GM19328 (cell line): ENCODE measurements at regions not wholly inside any gene's neighbourhood (a gene's known extent, or its start where the extent isn't known, plus 50 kb on each side); places are given as distances from the start of the nearest gene placed in this dataset.
"Not testable (repeated sequence)": the region's sequence is repeated elsewhere in the genome, so short reads cannot be mapped to it uniquely, and the experiment has no call there.

Source experiments
- ATAC-seq: cut with Tn5 transposase; IDR thresholded peaks from one replicate; pipeline ENCODE4 v1.9.1; 2021; ENCODE audit warnings: mild to moderate bottlenecking, moderate library complexity; ENCODE audit not compliant: unreplicated experiment

GRCh38 chr2:5629510-5629909 lies 62.7 kb upstream of the SOX11 start:
- ATAC-seq = not testable (repeated sequence)

- not testable (repeated sequence) for ATAC-seq
Observed at GRCh38 chr2:5637051-5637450, 55.1 kb upstream of the SOX11 start.
